ENCODE measurements at regions not wholly inside any gene's neighbourhood (a gene's known extent, or its start where the extent isn't known, plus 50 kb on each side); places are given as distances from the start of the nearest gene placed in this dataset.

- TF ChIP-seq EZH2 (IDR thresholded peaks at IDR 0.05; ENCODE audit: borderline replicate concordance, insufficient read depth, low read length, poor library complexity, severe bottlenecking): no peak
- TF ChIP-seq REST (IDR thresholded peaks at IDR 0.05; ENCODE audit: borderline replicate concordance): no peak
These were observed 1126.8 kb upstream of the PHF14 start for GRCh38 chr7:9846902-9847301.

All from neural cell (in vitro differentiated cells).